Fibroblast of mammary gland (primary cell): ENCODE measurements at regions not wholly inside any gene's neighbourhood (a gene's known extent, or its start where the extent isn't known, plus 50 kb on each side); places are given as distances from the start of the nearest gene placed in this dataset.
"Not testable (repeated sequence)": the region's sequence is repeated elsewhere in the genome, so short reads cannot be mapped to it uniquely, and the experiment has no call there.

Experiments used
- DNase-seq: peaks from one replicate; pipeline ENCODE4 v3.0.0-alpha.2; 2010; ENCODE audit warnings: low read depth
- H3K4me3 ChIP-seq: 2 replicates; pipeline ENCODE4 v1.5.1; 2011; ENCODE audit warnings: low read depth, mild to moderate bottlenecking, low read length, moderate library complexity; ENCODE audit not compliant: control insufficient read depth

GRCh38 chr7:73188287-73188686 is 102.4 kb upstream of the SPDYE9 start:
- H3K4me3 ChIP-seq, DNase-seq: not testable (repeated sequence)

- not testable (repeated sequence) for DNase-seq, H3K4me3 ChIP-seq
Measured at GRCh38 chr7:73186589-73187309, 100.9 kb upstream of the SPDYE9 start.

GRCh38 chr7:73176813-73177212 is 91.0 kb upstream of the SPDYE9 start:
- DNase-seq, H3K4me3 ChIP-seq: not testable (repeated sequence)

- DNase-seq, H3K4me3 ChIP-seq: not testable (repeated sequence)
Measured at GRCh38 chr7:73175322-73175721, 89.5 kb upstream of the SPDYE9 start.

- not testable (repeated sequence) for H3K4me3 ChIP-seq, DNase-seq
Measured at GRCh38 chr7:73170902-73171301, 85.1 kb upstream of the SPDYE9 start.

- not testable (repeated sequence) for H3K4me3 ChIP-seq, DNase-seq
Measured at GRCh38 chr7:73170415-73170814, 84.6 kb upstream of the SPDYE9 start.

- DNase-seq, H3K4me3 ChIP-seq: not testable (repeated sequence)
Measured at GRCh38 chr7:73166152-73166551, 80.3 kb upstream of the SPDYE9 start.

- DNase-seq, result not testable (repeated sequence)
Measured at GRCh38 chr7:73162680-73163079, 76.8 kb upstream of the SPDYE9 start.

GRCh38 chr7:73161727-73162126 is 75.9 kb upstream of the SPDYE9 start:
- DNase-seq, H3K4me3 ChIP-seq: not testable (repeated sequence)

More at GRCh38 chr7:73162680-73163079, 76.8 kb upstream of the SPDYE9 start:
- H3K4me3 ChIP-seq, result not testable (repeated sequence)

- DNase-seq, H3K4me3 ChIP-seq: not testable (repeated sequence)
Measured at GRCh38 chr7:73157169-73157661, 71.4 kb upstream of the SPDYE9 start.

GRCh38 chr7:73156510-73157168 is 70.8 kb upstream of the SPDYE9 start:
- DNase-seq, H3K4me3 ChIP-seq: not testable (repeated sequence)

GRCh38 chr7:73154586-73155038 is 68.8 kb upstream of the SPDYE9 start:
- peak overlapping the region; percentile 13 for H3K4me3 ChIP-seq
- peak; percentile 18 for DNase-seq

- not testable (repeated sequence) for DNase-seq, H3K4me3 ChIP-seq
Measured at GRCh38 chr7:73153921-73154585, 68.2 kb upstream of the SPDYE9 start.

- DNase-seq, H3K4me3 ChIP-seq: not testable (repeated sequence)
Measured at GRCh38 chr7:73148570-73148969, 62.7 kb upstream of the SPDYE9 start.

GRCh38 chr7:73147681-73148080 is 61.8 kb upstream of the SPDYE9 start:
- not testable (repeated sequence) for H3K4me3 ChIP-seq, DNase-seq

- H3K4me3 ChIP-seq, DNase-seq: not testable (repeated sequence)
Measured at GRCh38 chr7:73143993-73144392, 58.2 kb upstream of the SPDYE9 start.

- not testable (repeated sequence) for H3K4me3 ChIP-seq, DNase-seq
Measured at GRCh38 chr7:73137922-73138321, 52.1 kb upstream of the SPDYE9 start.
